H9 (cell line): ENCODE measurements at regions not wholly inside any gene's neighbourhood (a gene's known extent, or its start where the extent isn't known, plus 50 kb on each side); places are given as distances from the start of the nearest gene placed in this dataset.

Source experiments
- DNase-seq: peaks from one replicate; pipeline ENCODE4 v3.0.0-alpha.2; 2017
- H2AFZ ChIP-seq: one replicate; pipeline ENCODE4 v1.6.1; 2013; ENCODE audit warnings: mild to moderate bottlenecking, low read length, control low read depth, moderate library complexity
- H2AK5ac ChIP-seq: 2 replicates; pipeline ENCODE4 v1.6.1; 2013; ENCODE audit warnings: low read length, control low read depth, mixed read lengths; ENCODE audit not compliant: insufficient read length
- H2BK120ac ChIP-seq: one replicate; pipeline ENCODE4 v1.6.1; 2013; ENCODE audit warnings: low read depth, mild to moderate bottlenecking, low read length, control low read depth, inconsistent platforms; ENCODE audit not compliant: poor library complexity, severe bottlenecking
- H2BK12ac ChIP-seq: 2 replicates; pipeline ENCODE4 v1.6.1; 2013; ENCODE audit warnings: low read length, control low read depth, mixed read lengths, low read depth; ENCODE audit not compliant: insufficient read length
- H2BK15ac ChIP-seq: 2 replicates; pipeline ENCODE4 v1.6.1; 2013; ENCODE audit warnings: low read depth, low read length, control low read depth
- H2BK20ac ChIP-seq: one replicate; pipeline ENCODE4 v1.6.1; 2013; ENCODE audit warnings: low read depth, mild to moderate bottlenecking, low read length, control low read depth, inconsistent platforms; ENCODE audit not compliant: poor library complexity, severe bottlenecking
- H2BK5ac ChIP-seq: 2 replicates; pipeline ENCODE4 v1.6.1; 2013; ENCODE audit warnings: low read length, control low read depth, mixed read lengths; ENCODE audit not compliant: insufficient read length
- H3K14ac ChIP-seq: 2 replicates; pipeline ENCODE4 v1.6.1; 2013; ENCODE audit warnings: low read length, control low read depth; ENCODE audit not compliant: insufficient read depth
- H3K18ac ChIP-seq: 2 replicates; pipeline ENCODE4 v1.6.1; 2013; ENCODE audit warnings: low read depth, mild to moderate bottlenecking, mixed read lengths, low read length, control low read depth; ENCODE audit not compliant: insufficient read length
- H3K23ac ChIP-seq: 2 replicates; pipeline ENCODE4 v1.6.1; 2013; ENCODE audit warnings: low read length, control low read depth, mixed read lengths, low read depth; ENCODE audit not compliant: insufficient read length
- H3K23me2 ChIP-seq: 2 replicates; pipeline ENCODE4 v1.6.1; 2013; ENCODE audit warnings: low read depth, mild to moderate bottlenecking, mixed read lengths, low read length, control low read depth; ENCODE audit not compliant: insufficient read length, poor library complexity, severe bottlenecking
- H3K27ac ChIP-seq: 2 replicates; pipeline ENCODE4 v1.5.1; 2013; ENCODE audit warnings: low read length, control low read depth, mixed read lengths, low read depth; ENCODE audit not compliant: insufficient read length
- H3K27me3 ChIP-seq: 2 replicates; pipeline ENCODE4 v1.6.1; 2013; ENCODE audit warnings: low read length, control low read depth, inconsistent platforms; ENCODE audit not compliant: insufficient read depth
- H3K4ac ChIP-seq: 2 replicates; pipeline ENCODE4 v1.6.1; 2013; ENCODE audit warnings: low read depth, mild to moderate bottlenecking, control low read depth, inconsistent platforms, low read length, moderate library complexity
- H3K4me1 ChIP-seq: 2 replicates; pipeline ENCODE4 v1.6.1; 2013; ENCODE audit warnings: low read length, control low read depth, inconsistent platforms; ENCODE audit not compliant: insufficient read depth
- H3K4me2 ChIP-seq: 2 replicates; pipeline ENCODE4 v1.6.1; 2013; ENCODE audit warnings: low read length, control low read depth, mixed read lengths; ENCODE audit not compliant: insufficient read length, insufficient read depth
- H3K56ac ChIP-seq: 2 replicates; pipeline ENCODE4 v1.6.1; 2013; ENCODE audit warnings: low read depth, mild to moderate bottlenecking, mixed read lengths, low read length, control low read depth; ENCODE audit not compliant: insufficient read length
- H3K79me1 ChIP-seq: 2 replicates; pipeline ENCODE4 v1.6.1; 2013; ENCODE audit warnings: low read depth, mild to moderate bottlenecking, moderate library complexity, low read length, control low read depth, inconsistent platforms; ENCODE audit not compliant: insufficient read depth, poor library complexity, severe bottlenecking
- H3K79me2 ChIP-seq: 2 replicates; pipeline ENCODE4 v1.6.1; 2013; ENCODE audit warnings: low read length, control low read depth, inconsistent platforms; ENCODE audit not compliant: insufficient read depth
- H3K9ac ChIP-seq: 2 replicates; pipeline ENCODE4 v1.6.1; 2013; ENCODE audit warnings: low read length, control low read depth, mixed read lengths; ENCODE audit not compliant: insufficient read length; ENCODE audit errors: extremely low read depth
- H3K9me3 ChIP-seq: one replicate; pipeline ENCODE4 v1.6.1; 2013; ENCODE audit warnings: low read depth, low read length, inconsistent platforms; ENCODE audit not compliant: control insufficient read depth
- H3T11ph ChIP-seq: one replicate; pipeline ENCODE4 v1.6.1; 2013; ENCODE audit warnings: mild to moderate bottlenecking, low read length, control low read depth, inconsistent platforms
- H4K20me1 ChIP-seq: one replicate; pipeline ENCODE4 v1.6.1; 2013; ENCODE audit not compliant: control insufficient read depth, insufficient read length, insufficient read depth
- H4K5ac ChIP-seq: 2 replicates; pipeline ENCODE4 v1.6.1; 2013; ENCODE audit warnings: low read depth, mild to moderate bottlenecking, mixed read lengths, low read length, control low read depth; ENCODE audit not compliant: insufficient read length
- H4K8ac ChIP-seq: replicated peaks from 2 replicates; pipeline ENCODE4 v1.6.1; 2013; ENCODE audit warnings: low read length, control low read depth, mixed read lengths, low read depth; ENCODE audit not compliant: insufficient read length
- H4K91ac ChIP-seq: 2 replicates; pipeline ENCODE4 v1.6.1; 2013; ENCODE audit warnings: low read depth, mild to moderate bottlenecking, moderate library complexity, mixed read lengths, low read length, control low read depth; ENCODE audit not compliant: insufficient read length
- H3K27ac Mint-ChIP-seq, 3 experiments: 2 replicates in 2 of 3; 3 replicates in 1 of 3; pipeline ENCODE4 v1.8.0; 2020 to 2021; ENCODE audit warnings: mixed read lengths in 3 of 3, mild to moderate bottlenecking in 1 of 3, moderate library complexity in 1 of 3
- H3K27me3 Mint-ChIP-seq: 2 replicates; pipeline ENCODE4 v1.8.0; 2021; ENCODE audit warnings: low read depth, mild to moderate bottlenecking, moderate library complexity, mixed read lengths
- H3K36me3 Mint-ChIP-seq, 3 experiments: 2 replicates in 2 of 3; 3 replicates in 1 of 3; pipeline ENCODE4 v1.8.0; 2020 to 2021; ENCODE audit warnings: low read depth in 3 of 3, mixed read lengths in 3 of 3; ENCODE audit not compliant: insufficient read depth in 1 of 3
- H3K4me1 Mint-ChIP-seq, 2 experiments: 2 replicates each; pipeline ENCODE4 v1.8.0; 2020; ENCODE audit warnings: mixed read lengths in 2 of 2
- H3K4me3 Mint-ChIP-seq, 2 experiments: 2 replicates in 1 of 2; 3 replicates in 1 of 2; pipeline ENCODE4 v1.8.0; 2020 to 2021; ENCODE audit warnings: mild to moderate bottlenecking in 2 of 2, mixed read lengths in 2 of 2, moderate library complexity in 1 of 2
- H3K9me3 Mint-ChIP-seq, 2 experiments: 2 replicates in 1 of 2; 3 replicates in 1 of 2; pipeline ENCODE4 v1.8.0; 2020; ENCODE audit warnings: mild to moderate bottlenecking in 2 of 2, mixed read lengths in 2 of 2, moderate library complexity in 1 of 2
- TF ChIP-seq, protein P1 (sequence below): fragments of 200-600 bp; sonication (generic); conservative IDR thresholded peaks from 3 replicates; pipeline ENCODE4 v1.8.0; 2021; ENCODE audit warnings: antibody characterized with exemption, mild to moderate bottlenecking

DNA sequence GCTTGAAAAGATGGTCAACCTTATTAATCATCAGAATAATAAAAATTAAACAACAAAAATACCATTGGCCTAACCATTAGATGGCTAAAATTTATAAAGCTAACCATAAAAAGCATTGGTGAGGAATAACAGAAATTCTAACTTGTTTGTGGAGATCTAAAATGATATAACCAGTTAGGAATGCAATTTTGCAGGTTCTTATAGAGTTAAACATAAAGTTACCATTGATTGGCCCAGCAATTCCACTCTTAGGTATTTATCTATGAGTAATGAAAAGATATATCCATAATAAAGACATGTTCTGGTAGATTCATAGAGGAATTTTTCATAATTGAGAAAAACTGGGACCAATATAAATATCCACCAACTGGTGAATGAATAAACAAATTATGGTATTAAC, 1098.6 kb downstream of the FSCB start:
- Histone ChIP-seq H3K4me2 (no peak overlapping the region), H3K23me2 (no peaks in the 10 kb centered on the region), H3K23ac (no peak overlapping the region), H3K4me1 (no peaks in the 10 kb centered on the region), H3K27me3 (no peaks in the 10 kb centered on the region), H3K79me1 (no peaks in the 10 kb centered on the region), H4K91ac (no peak overlapping the region), H3K9me3 (no peaks in the 10 kb centered on the region), H2AFZ (no peak overlapping the region), H3K4ac (no peak overlapping the region), H2AK5ac (no peak overlapping the region), H3K27ac (no peak overlapping the region), H3K56ac (no peak overlapping the region), H3T11ph (no peak overlapping the region), H4K20me1 (no peaks in the 10 kb centered on the region), H3K14ac (no peak overlapping the region), H3K79me2 (no peaks in the 10 kb centered on the region), H3K18ac (no peak overlapping the region), H2BK15ac (no peak overlapping the region), H2BK12ac (no peak overlapping the region), H4K5ac (no peak overlapping the region), H2BK120ac (no peak overlapping the region), H2BK5ac (no peak overlapping the region), H4K8ac (no peak overlapping the region), H3K9ac (no peak overlapping the region), H2BK20ac (no peak overlapping the region)
- Mint-ChIP-seq H3K36me3 (peaks cover 0 to 4% (median 2%) of the 10 kb centered on the region in 3 experiments; a peak in 2 of 7 replicates), H3K27me3 (no peaks in the 10 kb centered on the region), H3K4me3 (no peak overlapping the region), H3K27ac (no peak overlapping the region), H3K9me3 (peaks cover 4 to 6% of the 10 kb centered on the region in 2 experiments; a peak in 4 of 5 replicates), H3K4me1 (no peaks in the 10 kb centered on the region)
- no peak for DNase-seq
- TF ChIP-seq, protein P1, sequence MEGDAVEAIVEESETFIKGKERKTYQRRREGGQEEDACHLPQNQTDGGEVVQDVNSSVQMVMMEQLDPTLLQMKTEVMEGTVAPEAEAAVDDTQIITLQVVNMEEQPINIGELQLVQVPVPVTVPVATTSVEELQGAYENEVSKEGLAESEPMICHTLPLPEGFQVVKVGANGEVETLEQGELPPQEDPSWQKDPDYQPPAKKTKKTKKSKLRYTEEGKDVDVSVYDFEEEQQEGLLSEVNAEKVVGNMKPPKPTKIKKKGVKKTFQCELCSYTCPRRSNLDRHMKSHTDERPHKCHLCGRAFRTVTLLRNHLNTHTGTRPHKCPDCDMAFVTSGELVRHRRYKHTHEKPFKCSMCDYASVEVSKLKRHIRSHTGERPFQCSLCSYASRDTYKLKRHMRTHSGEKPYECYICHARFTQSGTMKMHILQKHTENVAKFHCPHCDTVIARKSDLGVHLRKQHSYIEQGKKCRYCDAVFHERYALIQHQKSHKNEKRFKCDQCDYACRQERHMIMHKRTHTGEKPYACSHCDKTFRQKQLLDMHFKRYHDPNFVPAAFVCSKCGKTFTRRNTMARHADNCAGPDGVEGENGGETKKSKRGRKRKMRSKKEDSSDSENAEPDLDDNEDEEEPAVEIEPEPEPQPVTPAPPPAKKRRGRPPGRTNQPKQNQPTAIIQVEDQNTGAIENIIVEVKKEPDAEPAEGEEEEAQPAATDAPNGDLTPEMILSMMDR: no peak
